Transverse colon (tissue), 4 donors: ENCODE measurements at regions not wholly inside any gene's neighbourhood (a gene's known extent, or its start where the extent isn't known, plus 50 kb on each side); places are given as distances from the start of the nearest gene placed in this dataset.

Source experiments
- CTCF ChIP-seq, 5 experiments: fragments of 200-600 bp in 3 of 5; fragments of 450-650 bp in 2 of 5; sonication (generic) in 3 of 5; IDR thresholded peaks; 1 replicate in 2 of 5; 2 replicates in 3 of 5; pipeline ENCODE4 v1.5.1; 2016 to 2017; ENCODE audit warnings: antibody characterized with exemption in 5 of 5, inconsistent platforms in 3 of 5, mild to moderate bottlenecking in 2 of 5, moderate library complexity in 1 of 5
- EP300 ChIP-seq: sonication (generic); formaldehyde crosslinking; IDR thresholded peaks from one replicate; pipeline ENCODE4 v1.6.1; 2017; ENCODE audit warnings: antibody characterized with exemption, low read depth
- POLR2A ChIP-seq: fragments of 450-650 bp; IDR thresholded peaks from one replicate; pipeline ENCODE4 v1.6.1; 2016; ENCODE audit warnings: antibody characterized with exemption, mild to moderate bottlenecking, moderate library complexity
- POLR2AphosphoS5 ChIP-seq, 3 donors: sonication (generic); formaldehyde crosslinking; IDR thresholded peaks; one replicate each; pipeline ENCODE4 v1.6.1; 2016; ENCODE audit warnings: antibody characterized with exemption in 3 of 3

GRCh38 chr10:108132303-108132702 is 967.8 kb upstream of the SORCS1 start:
- no peak for TF ChIP-seq EP300
- no peak for TF ChIP-seq POLR2AphosphoS5 (IDR thresholded peaks at IDR 0.05)
- TF ChIP-seq POLR2A, result no peak
- no peak for TF ChIP-seq CTCF (IDR thresholded peaks at IDR 0.05)
